Esophagus squamous epithelium (tissue), 5 donors: ENCODE measurements at regions not wholly inside any gene's neighbourhood (a gene's known extent, or its start where the extent isn't known, plus 50 kb on each side); places are given as distances from the start of the nearest gene placed in this dataset.

Experiments used
- DNase-seq: peaks from one replicate; lab custom pipeline; 2025; lab: John Stamatoyannopoulos, UW
- H3K27ac ChIP-seq, 4 donors: fragments of 200-600 bp; sonication (generic); one replicate each; pipeline ENCODE4 v1.5.1; 2016 to 2019; ENCODE audit warnings: mild to moderate bottlenecking in 1 of 4
- H3K27me3 ChIP-seq, 4 donors: fragments of 200-600 bp; sonication (generic); 1 replicate in 3 of 4; 2 replicates in 1 of 4; pipeline versions ENCODE4 v1.5.1 to v1.6.0; 2017 to 2021; ENCODE audit warnings: antibody characterized with exemption in 1 of 4
- H3K36me3 ChIP-seq, 3 donors: fragments of 200-600 bp; sonication (generic); one replicate each; pipeline ENCODE4 v1.5.1; 2016 to 2019
- H3K4me1 ChIP-seq, 3 donors: fragments of 200-600 bp; sonication (generic); one replicate each; pipeline ENCODE4 v1.5.1; 2017 to 2019
- H3K4me3 ChIP-seq, 4 donors: fragments of 200-600 bp; sonication (generic); 1 replicate in 3 of 4; 2 replicates in 1 of 4; pipeline ENCODE4 v1.5.1; 2016 to 2019; ENCODE audit warnings: mild to moderate bottlenecking in 2 of 4, moderate library complexity in 1 of 4
- H3K9me3 ChIP-seq, 3 donors: fragments of 200-600 bp; sonication (generic); one replicate each; pipeline ENCODE4 v1.5.1; 2016 to 2019
- POLR2A ChIP-seq, 4 donors: fragments of 450-650 bp; IDR thresholded peaks; one replicate each; pipeline ENCODE4 v1.6.1; 2017; ENCODE audit warnings: antibody characterized with exemption in 4 of 4, mild to moderate bottlenecking in 4 of 4, moderate library complexity in 3 of 4
- WGBS, 2 donors: methylation state at CpG; one replicate each; pipeline ENCODE4 v1.1.5; 2018; 5-methylcytosine and 5-hydroxymethylcytosine counted together
- intact Hi-C: fragments of 100-400 bp; cut with DNase I; formaldehyde crosslinking; loops from one replicate; pipeline ENCODE4 v1.15.0; 2022
- TF ChIP-seq, protein P1 (sequence below), 6 experiments: fragments of 450-650 bp in 4 of 6; fragments of 200-600 bp in 2 of 6; sonication (generic) in 2 of 6; IDR thresholded peaks; one replicate each; pipeline ENCODE4 v1.5.1; 2016 to 2019; ENCODE audit warnings: antibody characterized with exemption in 6 of 6, mild to moderate bottlenecking in 4 of 6, moderate library complexity in 4 of 6
- donor health status: DM: yes; HTN: yes; CAD: no.

DNA sequence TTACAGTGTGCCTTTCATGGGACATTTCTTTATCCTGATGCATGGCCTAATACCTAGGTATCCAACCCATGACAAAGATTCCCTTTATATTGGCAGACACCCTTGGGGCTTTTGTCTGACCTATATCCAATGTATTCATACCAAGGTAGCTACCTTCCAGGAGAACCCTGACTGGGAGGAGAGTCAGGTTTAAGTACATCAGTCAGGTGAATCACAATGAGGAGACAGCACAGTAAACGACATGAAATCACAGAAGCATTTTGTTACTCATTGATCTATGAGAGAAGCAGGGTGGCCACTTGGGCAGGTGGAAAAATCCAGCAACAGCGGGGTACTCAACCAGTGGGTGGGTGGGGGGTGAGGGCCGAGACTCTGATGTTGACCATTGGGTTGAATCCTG is 527.4 kb upstream of the ATXN8OS start:
- H3K9me3 ChIP-seq, result no peaks in the 10 kb centered on the region
- H3K36me3 ChIP-seq, result no peaks in the 10 kb centered on the region
- intact Hi-C loops, result no loop called here
- 57 to 66% methylated on average over 3 of the region's 3 CpGs for WGBS, 2 donors
- no peak overlapping the region for H3K4me3 ChIP-seq
- no peaks in the 10 kb centered on the region for H3K27me3 ChIP-seq
- H3K4me1 ChIP-seq, result no peaks in the 10 kb centered on the region
- H3K27ac ChIP-seq, result no peak overlapping the region
- DNase-seq, result no peak
- no peak for TF ChIP-seq POLR2A (IDR thresholded peaks at IDR 0.05)
- TF ChIP-seq, protein P1, sequence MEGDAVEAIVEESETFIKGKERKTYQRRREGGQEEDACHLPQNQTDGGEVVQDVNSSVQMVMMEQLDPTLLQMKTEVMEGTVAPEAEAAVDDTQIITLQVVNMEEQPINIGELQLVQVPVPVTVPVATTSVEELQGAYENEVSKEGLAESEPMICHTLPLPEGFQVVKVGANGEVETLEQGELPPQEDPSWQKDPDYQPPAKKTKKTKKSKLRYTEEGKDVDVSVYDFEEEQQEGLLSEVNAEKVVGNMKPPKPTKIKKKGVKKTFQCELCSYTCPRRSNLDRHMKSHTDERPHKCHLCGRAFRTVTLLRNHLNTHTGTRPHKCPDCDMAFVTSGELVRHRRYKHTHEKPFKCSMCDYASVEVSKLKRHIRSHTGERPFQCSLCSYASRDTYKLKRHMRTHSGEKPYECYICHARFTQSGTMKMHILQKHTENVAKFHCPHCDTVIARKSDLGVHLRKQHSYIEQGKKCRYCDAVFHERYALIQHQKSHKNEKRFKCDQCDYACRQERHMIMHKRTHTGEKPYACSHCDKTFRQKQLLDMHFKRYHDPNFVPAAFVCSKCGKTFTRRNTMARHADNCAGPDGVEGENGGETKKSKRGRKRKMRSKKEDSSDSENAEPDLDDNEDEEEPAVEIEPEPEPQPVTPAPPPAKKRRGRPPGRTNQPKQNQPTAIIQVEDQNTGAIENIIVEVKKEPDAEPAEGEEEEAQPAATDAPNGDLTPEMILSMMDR (IDR thresholded peaks at IDR 0.05), result no peak

DNA sequence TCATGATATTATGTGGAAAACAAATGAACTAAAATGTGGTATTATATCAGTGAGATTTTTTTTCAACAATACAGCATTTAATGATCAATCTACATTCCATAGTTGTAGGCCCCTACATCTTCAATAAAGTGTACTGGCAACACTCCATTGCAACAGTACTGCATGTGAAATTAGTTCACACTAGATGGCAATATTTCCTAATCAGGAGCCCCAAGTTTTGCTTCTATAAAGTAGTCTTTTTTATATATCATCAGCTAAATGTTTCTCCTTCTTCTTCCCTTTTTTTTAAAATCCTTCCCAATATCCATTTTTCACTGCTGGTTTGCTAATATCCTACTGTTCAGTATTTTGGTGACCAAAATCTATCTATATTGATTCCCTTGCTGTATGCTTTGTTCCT is 528.3 kb upstream of the ATXN8OS start:
- H3K4me3 ChIP-seq, result no peak overlapping the region
- no peaks in the 10 kb centered on the region for H3K36me3 ChIP-seq
- no peak overlapping the region for H3K27ac ChIP-seq
- no peak for DNase-seq
- TF ChIP-seq, protein P1 (IDR thresholded peaks at IDR 0.05), result no peak
- TF ChIP-seq POLR2A (IDR thresholded peaks at IDR 0.05), result no peak
- H3K27me3 ChIP-seq, result no peaks in the 10 kb centered on the region
- H3K4me1 ChIP-seq, result no peaks in the 10 kb centered on the region
- H3K9me3 ChIP-seq, result no peaks in the 10 kb centered on the region
- intact Hi-C loops, result no loop called here

DNA sequence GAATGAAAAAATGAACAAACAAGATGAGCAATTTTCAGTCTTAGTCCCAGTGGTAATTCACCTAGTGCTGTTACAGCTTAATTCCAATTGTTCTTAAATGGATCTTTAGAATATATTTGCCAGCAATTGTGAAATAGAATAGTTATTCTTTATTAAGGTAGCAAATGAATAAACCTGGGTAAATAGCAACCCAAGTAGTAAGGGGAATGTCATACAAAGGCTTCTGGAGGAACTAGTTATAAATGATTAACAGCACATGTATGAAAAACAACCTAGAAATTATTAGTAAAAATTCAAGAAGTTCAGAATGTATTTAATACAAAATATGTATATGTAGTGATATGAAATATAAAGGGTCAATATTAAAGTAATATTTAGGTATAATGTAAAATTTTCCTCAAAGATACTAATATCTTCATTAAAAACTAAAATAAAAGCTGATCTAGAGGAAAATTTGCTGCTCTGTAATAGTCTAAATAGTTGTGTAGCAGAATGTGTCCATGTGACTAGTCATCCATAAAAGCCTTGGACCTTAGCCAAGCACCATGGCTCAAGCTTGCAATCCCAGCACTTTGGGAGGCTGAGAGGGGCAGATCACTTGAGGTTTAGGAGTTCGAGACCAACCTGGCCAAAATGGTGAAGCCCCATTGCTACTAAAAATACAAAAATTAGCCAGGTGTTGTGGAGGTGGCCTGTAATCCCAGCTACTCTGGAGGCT is 535.9 kb upstream of the ATXN8OS start:
- no peaks in the 10 kb centered on the region for H3K27me3 ChIP-seq
- H3K4me1 ChIP-seq, result no peaks in the 10 kb centered on the region
- no peak overlapping the region for H3K4me3 ChIP-seq
- no peaks in the 10 kb centered on the region for H3K9me3 ChIP-seq
- 50 to 75% methylated on average over 1 of the region's 1 CpG for WGBS, 2 donors
- TF ChIP-seq POLR2A (IDR thresholded peaks at IDR 0.05), result no peak
- TF ChIP-seq, protein P1 (IDR thresholded peaks at IDR 0.05), result no peak
- no peak for DNase-seq
- H3K36me3 ChIP-seq, result no peaks in the 10 kb centered on the region
- intact Hi-C loops, result no loop called here
- H3K27ac ChIP-seq, result no peak overlapping the region

DNA sequence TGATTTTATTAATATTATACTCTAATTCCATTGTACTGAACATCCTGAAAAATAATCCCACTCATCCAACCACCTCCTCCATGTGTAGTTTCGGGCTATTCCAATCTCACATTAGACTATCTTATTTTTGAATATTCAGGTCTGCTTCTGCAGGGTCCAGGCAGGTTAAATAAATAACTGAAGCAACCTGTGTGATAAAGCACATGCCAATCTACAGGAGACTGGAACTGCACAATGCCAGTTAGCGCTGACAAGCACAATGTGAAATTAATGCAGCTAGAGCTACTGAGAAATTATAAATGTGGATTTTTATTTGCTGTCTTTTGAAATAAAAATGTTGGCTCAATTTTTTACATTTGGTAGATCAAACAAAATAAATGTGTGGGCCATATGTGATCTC is 540.1 kb upstream of the ATXN8OS start:
- WGBS, 2 donors, result 75 to 78% methylated on average over 2 of the region's 2 CpGs
- Histone ChIP-seq H3K4me1 (no peaks in the 10 kb centered on the region), H3K36me3 (no peaks in the 10 kb centered on the region), H3K9me3 (no peaks in the 10 kb centered on the region), H3K4me3 (no peak overlapping the region), H3K27me3 (no peaks in the 10 kb centered on the region), H3K27ac (no peak overlapping the region)
- no peak for DNase-seq
- intact Hi-C loops, result no loop called here
- no peak for TF ChIP-seq POLR2A (IDR thresholded peaks at IDR 0.05)
- TF ChIP-seq, protein P1 (IDR thresholded peaks at IDR 0.05), result no peak

DNA sequence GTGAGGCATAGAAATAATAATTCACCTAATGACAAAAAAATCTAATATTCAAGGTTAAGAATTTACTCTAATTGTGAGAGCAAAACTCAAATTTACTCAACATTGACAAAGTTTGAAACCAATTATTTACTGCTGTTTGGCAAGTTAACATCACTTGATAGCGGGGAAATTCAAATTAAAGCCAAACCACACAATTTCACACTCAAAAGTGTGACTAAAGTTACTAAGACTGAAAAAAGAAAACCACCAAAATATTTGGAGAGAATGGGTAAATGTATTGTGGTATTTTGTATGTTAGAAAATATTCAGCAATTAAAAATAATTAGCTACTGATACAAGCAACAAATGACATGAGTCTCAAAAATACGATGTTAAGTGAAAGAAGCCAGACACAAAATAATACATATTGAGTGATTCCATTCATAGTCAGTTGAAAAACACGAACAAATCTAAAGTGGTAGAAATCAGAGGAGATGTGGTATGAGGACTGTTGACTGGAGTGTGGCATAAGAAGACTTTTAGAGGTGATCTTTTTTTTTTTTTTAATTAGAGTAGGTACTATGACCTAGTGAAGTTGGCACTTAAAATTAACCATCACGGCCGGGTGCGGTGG is 541.4 kb upstream of the ATXN8OS start:
- Histone ChIP-seq H3K27me3 (no peaks in the 10 kb centered on the region), H3K36me3 (no peaks in the 10 kb centered on the region), H3K4me3 (no peak overlapping the region), H3K4me1 (no peaks in the 10 kb centered on the region), H3K9me3 (no peaks in the 10 kb centered on the region), H3K27ac (no peak overlapping the region)
- intact Hi-C loops, result no loop called here
- 84 to 85% methylated on average over 6 of the region's 6 CpGs for WGBS, 2 donors
- DNase-seq, result no peak
- TF ChIP-seq POLR2A (IDR thresholded peaks at IDR 0.05), result no peak
- TF ChIP-seq, protein P1 (IDR thresholded peaks at IDR 0.05), result no peak
